H1 (cell line): ENCODE measurements at regions not wholly inside any gene's neighbourhood (a gene's known extent, or its start where the extent isn't known, plus 50 kb on each side); places are given as distances from the start of the nearest gene placed in this dataset.

ENCODE experiments used
- CTCF ChIA-PET: fragments of 300-600 bp; sonication (Branson Sonifier 250); formaldehyde crosslinking; loops from one replicate; lab custom pipeline; 2021; ENCODE audit not compliant: partially characterized antibody; lab: Charles Lee
- POLR2A ChIA-PET: fragments of 300-600 bp; sonication (Branson Sonifier 250); formaldehyde crosslinking; loops from one replicate; lab custom pipeline; 2021; ENCODE audit warnings: inconsistent platforms; ENCODE audit not compliant: partially characterized antibody; lab: Charles Lee
- DNase-seq, 2 experiments: peaks; one replicate each; pipeline versions ENCODE4 v3.0.0 to v3.0.0-alpha.2; 2010 to 2022; ENCODE audit warnings: low spot score in 2 of 2, low read depth in 1 of 2, mixed read lengths in 1 of 2
- FAIRE-seq: peaks from 2 replicates; lab custom pipeline; 2011; peaks lifted over from hg19 to GRCh38; lab: Jason Lieb, UNC
- H2AFZ ChIP-seq: 2 replicates; pipeline ENCODE4 v1.8.1; 2012; ENCODE audit warnings: low read length, inconsistent platforms
- H2AK5ac ChIP-seq: 2 replicates; pipeline ENCODE4 v1.6.1; 2013; ENCODE audit warnings: low read depth, low read length
- H2BK120ac ChIP-seq: replicated peaks from 2 replicates; pipeline ENCODE3; 2013; ENCODE audit warnings: low read depth, low read length, inconsistent platforms
- H2BK12ac ChIP-seq: 2 replicates; pipeline ENCODE4 v1.6.1; 2013; ENCODE audit warnings: low read depth, low read length
- H2BK15ac ChIP-seq: 2 replicates; pipeline ENCODE4 v1.6.1; 2013; ENCODE audit warnings: low read length
- H2BK20ac ChIP-seq: 2 replicates; pipeline ENCODE4 v1.6.1; 2013; ENCODE audit warnings: low read length
- H2BK5ac ChIP-seq: 2 replicates; pipeline ENCODE4 v1.6.1; 2013; ENCODE audit warnings: low read depth, low read length
- H3K14ac ChIP-seq: 2 replicates; pipeline ENCODE4 v1.6.1; 2013; ENCODE audit warnings: inconsistent platforms; ENCODE audit not compliant: insufficient read length
- H3K18ac ChIP-seq: 2 replicates; pipeline ENCODE4 v1.6.1; 2013; ENCODE audit warnings: low read length; ENCODE audit errors: extremely low read depth
- H3K23ac ChIP-seq: 2 replicates; pipeline ENCODE4 v1.6.1; 2013; ENCODE audit warnings: inconsistent platforms; ENCODE audit not compliant: insufficient read length
- H3K23me2 ChIP-seq: 2 replicates; pipeline ENCODE4 v1.6.1; 2013; ENCODE audit warnings: low read depth, low read length
- H3K27ac ChIP-seq: 2 replicates; pipeline ENCODE4 v1.6.1; 2011; ENCODE audit warnings: low read depth, low read length, inconsistent platforms
- H3K27me3 ChIP-seq, 4 experiments: replicated peaks in 1 of 4; 1 replicate in 1 of 4; 2 replicates in 3 of 4; pipeline versions ENCODE4 v1.6.1 to v1.8.1; 2011 to 2013; ENCODE audit warnings: low read length in 3 of 4, mild to moderate bottlenecking in 3 of 4, inconsistent platforms in 2 of 4, mixed read lengths in 2 of 4, moderate library complexity in 1 of 4; ENCODE audit not compliant: control insufficient read depth in 3 of 4, insufficient read depth in 3 of 4; ENCODE audit errors: extremely low read depth in 1 of 4
- H3K36me3 ChIP-seq, 4 experiments: 2 replicates each; pipeline versions ENCODE4 v1.6.1 to v1.8.1; 2011 to 2013; ENCODE audit warnings: mild to moderate bottlenecking in 4 of 4, low read length in 3 of 4, moderate library complexity in 2 of 4, control low read depth in 1 of 4, inconsistent platforms in 1 of 4; ENCODE audit not compliant: insufficient read depth in 4 of 4, control insufficient read depth in 2 of 4
- H3K4ac ChIP-seq: replicated peaks from 2 replicates; pipeline ENCODE3; 2013; ENCODE audit warnings: low read length, low read depth, mixed read lengths, inconsistent platforms; ENCODE audit not compliant: insufficient read length
- H3K4me1 ChIP-seq, 4 experiments: replicated peaks in 1 of 4; 1 replicate in 1 of 4; 2 replicates in 3 of 4; pipeline versions ENCODE4 v1.6.1 to v1.8.1; 2011 to 2013; ENCODE audit warnings: low read length in 3 of 4, inconsistent platforms in 2 of 4, mixed read lengths in 1 of 4; ENCODE audit not compliant: insufficient read depth in 4 of 4, control insufficient read depth in 3 of 4
- H3K4me2 ChIP-seq, 2 experiments: 2 replicates each; pipeline versions ENCODE4 v1.6.1 to v1.8.1; 2011 to 2013; ENCODE audit warnings: low read depth in 2 of 2, low read length in 2 of 2, control low read depth in 1 of 2, inconsistent platforms in 1 of 2, mild to moderate bottlenecking in 1 of 2; ENCODE audit not compliant: insufficient read depth in 1 of 2
- H3K4me3 ChIP-seq, 4 experiments: fragments of 200-600, 300-600 bp in 1 of 4; sonication (generic), shearing (Covaris generic), sonication (Bioruptor Twin) in 1 of 4; 2 replicates each; pipeline versions ENCODE4 v1.5.1 to v1.8.1; 2011 to 2016; ENCODE audit warnings: low read length in 4 of 4, low read depth in 3 of 4, control low read depth in 2 of 4, inconsistent platforms in 2 of 4, mild to moderate bottlenecking in 2 of 4, mixed read lengths in 1 of 4, moderate library complexity in 1 of 4; ENCODE audit not compliant: insufficient read depth in 2 of 4; ENCODE audit errors: extremely low read depth in 1 of 4
- H3K56ac ChIP-seq: replicated peaks from 2 replicates; pipeline ENCODE3; 2013; ENCODE audit warnings: low read depth, mild to moderate bottlenecking, mixed read lengths, low read length, inconsistent platforms; ENCODE audit not compliant: insufficient read length
- H3K79me1 ChIP-seq: 2 replicates; pipeline ENCODE4 v1.6.1; 2013; ENCODE audit warnings: low read depth, low read length, control low read depth
- H3K79me2 ChIP-seq, 2 experiments: 2 replicates each; pipeline versions ENCODE4 v1.6.1 to v1.8.1; 2012 to 2013; ENCODE audit warnings: low read length in 2 of 2, mild to moderate bottlenecking in 2 of 2, inconsistent platforms in 1 of 2; ENCODE audit not compliant: insufficient read depth in 2 of 2, control insufficient read depth in 1 of 2
- H3K9ac ChIP-seq, 4 experiments: replicated peaks in 1 of 4; 1 replicate in 1 of 4; 2 replicates in 3 of 4; pipeline versions ENCODE4 v1.6.1 to v1.8.1; 2011 to 2013; ENCODE audit warnings: low read depth in 3 of 4, low read length in 3 of 4, control low read depth in 2 of 4, mild to moderate bottlenecking in 2 of 4, moderate library complexity in 2 of 4, inconsistent platforms in 1 of 4; ENCODE audit errors: extremely low read depth in 1 of 4
- H3K9me3 ChIP-seq, 2 experiments: 2 replicates each; pipeline versions ENCODE4 v1.6.1 to v1.8.1; 2012 to 2013; ENCODE audit warnings: mild to moderate bottlenecking in 2 of 2, moderate library complexity in 2 of 2, control low read depth in 1 of 2, inconsistent platforms in 1 of 2, low read depth in 1 of 2, low read length in 1 of 2, mixed read lengths in 1 of 2; ENCODE audit not compliant: insufficient read depth in 2 of 2
- H4K20me1 ChIP-seq, 2 experiments: replicated peaks in 1 of 2; 2 replicates each; pipeline versions ENCODE3 to v1.8.1; 2011 to 2013; ENCODE audit warnings: inconsistent platforms in 2 of 2, low read length in 2 of 2, mild to moderate bottlenecking in 1 of 2; ENCODE audit not compliant: insufficient read depth in 2 of 2, control insufficient read depth in 1 of 2
- H4K5ac ChIP-seq: 2 replicates; pipeline ENCODE4 v1.6.1; 2013; ENCODE audit warnings: low read length, low read depth, mixed read lengths, inconsistent platforms; ENCODE audit not compliant: insufficient read length
- H4K8ac ChIP-seq: 2 replicates; pipeline ENCODE4 v1.8.0; 2013; ENCODE audit warnings: mild to moderate bottlenecking, moderate library complexity, low read length, inconsistent platforms; ENCODE audit not compliant: insufficient read depth; ENCODE audit errors: extremely low read depth
- H4K91ac ChIP-seq: replicated peaks from 2 replicates; pipeline ENCODE3; 2013; ENCODE audit warnings: low read length, mixed read lengths, inconsistent platforms; ENCODE audit not compliant: insufficient read length
- ASH2L ChIP-seq: fragments of 200-600, 300-600 bp; sonication (generic); IDR thresholded peaks from one replicate; pipeline ENCODE4 v1.7.1; 2017; ENCODE audit warnings: low read length
- CTBP2 ChIP-seq: IDR thresholded peaks from 2 replicates; pipeline ENCODE4 v1.7.0; 2011; ENCODE audit warnings: borderline replicate concordance, mild to moderate bottlenecking, moderate library complexity, mixed read lengths, low read length; ENCODE audit not compliant: insufficient read depth, insufficient read length
- E2F6 ChIP-seq: IDR thresholded peaks from 2 replicates; pipeline ENCODE4 v1.6.1; 2012; ENCODE audit warnings: inconsistent platforms
- EGR1 ChIP-seq: IDR thresholded peaks from 2 replicates; pipeline ENCODE4 v1.6.1; 2011; ENCODE audit warnings: low read depth, low read length, borderline replicate concordance
- EP300 ChIP-seq, 2 experiments: IDR thresholded peaks; 1 replicate in 1 of 2; 2 replicates in 1 of 2; pipeline ENCODE4 v1.6.1; 2011 to 2012; ENCODE audit warnings: low read depth in 2 of 2, low read length in 2 of 2, mild to moderate bottlenecking in 2 of 2, borderline replicate concordance in 1 of 2, inconsistent platforms in 1 of 2, moderate library complexity in 1 of 2
- FOSL1 ChIP-seq: IDR thresholded peaks from 2 replicates; pipeline ENCODE4 v1.6.1; 2011; ENCODE audit warnings: mild to moderate bottlenecking, low read depth, low read length, moderate library complexity; ENCODE audit not compliant: insufficient read depth
- GTF2F1 ChIP-seq: IDR thresholded peaks from 2 replicates; pipeline ENCODE4 v1.6.1; 2012; ENCODE audit warnings: low read depth, low read length, improper control_type of control experiment, borderline replicate concordance
- JUND ChIP-seq: IDR thresholded peaks from 2 replicates; pipeline ENCODE4 v1.6.1; 2011; ENCODE audit warnings: mild to moderate bottlenecking, improper control_type of control experiment, low read length
- KDM1A ChIP-seq: fragments of 200-600, 300-600 bp; sonication (generic); IDR thresholded peaks from 2 replicates; pipeline ENCODE4 v1.7.1; 2016; ENCODE audit warnings: mild to moderate bottlenecking, low read length, borderline replicate concordance
- RXRA ChIP-seq: IDR thresholded peaks from 2 replicates; pipeline ENCODE4 v1.6.1; 2011; ENCODE audit warnings: low read depth, mild to moderate bottlenecking, low read length, moderate library complexity; ENCODE audit not compliant: insufficient read depth
- SIN3A ChIP-seq, 2 experiments: IDR thresholded peaks in 1 of 2; conservative IDR thresholded peaks in 1 of 2; 2 replicates each; pipeline ENCODE4 v1.6.1; 2011 to 2012; ENCODE audit warnings: low read length in 2 of 2, improper control_type of control experiment in 1 of 2, low read depth in 1 of 2, mild to moderate bottlenecking in 1 of 2
- SP2 ChIP-seq: IDR thresholded peaks from 2 replicates; pipeline ENCODE4 v1.6.1; 2012; ENCODE audit warnings: mild to moderate bottlenecking, low read length, inconsistent platforms
- WGBS, 2 experiments: shearing (Covaris generic) in 1 of 2; methylation state at CpG; one replicate each; pipeline versions ENCODE4 v1.1.6 to v1.1.7; 2013 to 2015; ENCODE audit warnings: low lambda C conversion rate in 2 of 2, mixed read lengths in 2 of 2, inconsistent platforms in 1 of 2, low coverage in 1 of 2, missing lambda C conversion rate in 1 of 2; ENCODE audit not compliant: insufficient replicate concordance in 2 of 2, insufficient coverage in 1 of 2, insufficient read length in 1 of 2; ENCODE audit errors: extremely low coverage in 1 of 2, missing lambda C conversion rate in 1 of 2; 5-methylcytosine and 5-hydroxymethylcytosine counted together

DNA sequence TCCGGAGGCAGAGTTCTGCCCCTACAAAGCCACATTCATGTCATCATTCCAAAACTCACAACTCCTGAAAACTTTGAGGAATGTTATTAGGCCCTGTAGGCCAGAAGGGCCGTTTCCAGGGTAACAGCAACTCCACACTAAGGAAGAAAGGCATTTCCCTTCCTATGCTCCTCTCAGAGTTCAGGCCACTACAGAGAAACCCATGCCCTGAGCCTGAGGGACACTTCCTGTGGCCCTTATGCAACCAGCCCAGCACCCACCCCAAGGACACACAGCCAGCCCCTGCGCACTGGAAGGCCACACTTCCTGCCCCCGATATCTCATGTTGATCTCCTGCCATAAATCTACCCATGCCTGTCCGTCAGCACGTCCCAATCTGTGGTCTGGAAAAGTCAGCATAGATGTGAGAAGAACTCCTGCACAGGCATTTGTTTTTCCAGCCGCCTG is 289.3 kb downstream of the BCOR start:
- Histone ChIP-seq H3K9ac (no peak overlapping the region), H3K4me2 (no peak overlapping the region), H2AK5ac (no peak overlapping the region), H3K27me3 (no peaks in the 10 kb centered on the region), H4K91ac (peak overlapping the region; percentile 65), H3K79me1 (no peaks in the 10 kb centered on the region), H3K4ac (no peak overlapping the region), H3K56ac (no peak overlapping the region), H3K4me3 (no peak overlapping the region), H2AFZ (no peak overlapping the region), H3K79me2 (no peaks in the 10 kb centered on the region), H3K9me3 (no peaks in the 10 kb centered on the region), H3K27ac (no peak overlapping the region), H2BK20ac (no peak overlapping the region), H4K20me1 (no peaks in the 10 kb centered on the region), H3K18ac (no peak overlapping the region), H3K23ac (no peak overlapping the region), H3K4me1 (peaks cover 0 to 6% (median 2%) of the 10 kb centered on the region in 4 experiments; a peak in 4 of 7 replicates), H3K36me3 (no peaks in the 10 kb centered on the region), H4K8ac (no peak overlapping the region), H2BK120ac (no peak overlapping the region), H3K14ac (no peak overlapping the region), H2BK5ac (no peak overlapping the region), H3K23me2 (no peaks in the 10 kb centered on the region), H4K5ac (no peak overlapping the region), H2BK15ac (no peak overlapping the region), H2BK12ac (0 out of 2 replicates have a peak overlapping the region, but pooled peaks have one; percentile 71)
- 77% methylated on average over 7 of the region's 7 CpGs; no CpG with 5 or more reads in 1 of the 2 experiments for WGBS, 2 experiments
- ChIA-PET CTCF (interaction anchor here (1.3 kb wide), 1 partner anchor 50 kb away, joined by 3 read pairs; no protein-coding TSS in a partner anchor), POLR2A (interaction anchor here (1.5 kb wide), 1 partner anchor 8 kb away, joined by 4 read pairs; no protein-coding TSS in a partner anchor)
- DNase-seq (no peak), FAIRE-seq (no peak)
- TF ChIP-seq RXRA (no peak), ASH2L (no peak), EGR1 (no peak), JUND (no peak), KDM1A (no peak), GTF2F1 (no peak), SIN3A (conservative IDR thresholded peaks at IDR 0.05 in 1 of 2, IDR thresholded peaks at IDR 0.05 in 1 of 2; ENCODE audit: low read depth in 1 of 2, low read length in 2 of 2) (no peak), EP300 (IDR thresholded peaks at IDR 0.05; ENCODE audit: borderline replicate concordance in 1 of 2, low read depth in 2 of 2, low read length in 2 of 2) (no peak), SP2 (no peak), FOSL1 (no peak), CTBP2 (no peak), E2F6 (no peak)
